GM23338 (cell line): ENCODE measurements at regions not wholly inside any gene's neighbourhood (a gene's known extent, or its start where the extent isn't known, plus 50 kb on each side); places are given as distances from the start of the nearest gene placed in this dataset.

Experiments used
- ATAC-seq: fragments of 200-7000 bp; cut with Tn5 transposase; 3 replicates; pipeline ENCODE4 v1.9.1; 2020
- DNase-seq: peaks from one replicate; pipeline ENCODE4 v3.0.0-alpha.2; 2015; ENCODE audit warnings: low spot score
- H2AFZ ChIP-seq: fragments of 200-600 bp; sonication (generic); 2 replicates; pipeline ENCODE4 v1.8.0; 2016; ENCODE audit warnings: antibody characterized with exemption, mild to moderate bottlenecking, moderate library complexity
- H3F3A ChIP-seq: fragments of 200-600 bp; sonication (generic); replicated peaks from 2 replicates; pipeline ENCODE4 v1.8.0; 2017; ENCODE audit warnings: antibody characterized with exemption, mixed run types, low read depth
- H3K27ac ChIP-seq: fragments of 200-600 bp; sonication (generic); 2 replicates; pipeline ENCODE4 v1.6.1; 2016; ENCODE audit warnings: low read depth
- H3K27me3 ChIP-seq: fragments of 200-600 bp; sonication (generic); 2 replicates; pipeline ENCODE4 v1.8.0; 2016; ENCODE audit warnings: mild to moderate bottlenecking, mixed run types, moderate library complexity; ENCODE audit not compliant: insufficient read depth
- H3K36me3 ChIP-seq: fragments of 200-600 bp; sonication (generic); 2 replicates; pipeline ENCODE4 v1.8.0; 2016; ENCODE audit warnings: mild to moderate bottlenecking; ENCODE audit not compliant: insufficient read depth
- H3K4me1 ChIP-seq: fragments of 200-600 bp; sonication (generic); 2 replicates; pipeline ENCODE4 v1.8.0; 2016; ENCODE audit warnings: mild to moderate bottlenecking, moderate library complexity; ENCODE audit not compliant: insufficient read depth
- H3K4me2 ChIP-seq: fragments of 200-600 bp; sonication (generic); 2 replicates; pipeline ENCODE4 v1.7.1; 2017; ENCODE audit warnings: mixed run types
- H3K4me3 ChIP-seq: fragments of 200-600 bp; sonication (generic); 2 replicates; pipeline ENCODE4 v1.6.1; 2016; ENCODE audit warnings: mixed run types
- H3K79me2 ChIP-seq: fragments of 200-600 bp; sonication (generic); replicated peaks from 2 replicates; pipeline ENCODE4 v1.8.0; 2017; ENCODE audit warnings: mild to moderate bottlenecking; ENCODE audit not compliant: insufficient read depth
- H3K9me2 ChIP-seq: fragments of 200-600 bp; sonication (generic); 2 replicates; pipeline ENCODE4 v1.8.0; 2017; ENCODE audit not compliant: insufficient read depth
- H4K20me1 ChIP-seq: fragments of 200-600 bp; sonication (generic); replicated peaks from 2 replicates; pipeline ENCODE4 v1.8.0; 2017; ENCODE audit warnings: mild to moderate bottlenecking; ENCODE audit not compliant: insufficient read depth
- H3K27ac Mint-ChIP-seq: 2 replicates; pipeline ENCODE4 v1.8.0; 2020; ENCODE audit warnings: inconsistent platforms, mild to moderate bottlenecking, moderate library complexity, mixed read lengths
- H3K27me3 Mint-ChIP-seq: 3 replicates; pipeline ENCODE4 v1.8.0; 2022; ENCODE audit warnings: low read depth, mild to moderate bottlenecking, moderate library complexity, mixed read lengths, inconsistent platforms; ENCODE audit not compliant: insufficient read depth, poor library complexity
- H3K36me3 Mint-ChIP-seq: 3 replicates; pipeline ENCODE4 v1.8.0; 2021; ENCODE audit warnings: low read depth, mild to moderate bottlenecking, inconsistent platforms, moderate library complexity, mixed read lengths
- H3K4me1 Mint-ChIP-seq: 3 replicates; pipeline ENCODE4 v1.8.0; 2020; ENCODE audit warnings: mild to moderate bottlenecking, inconsistent platforms, mixed read lengths
- H3K4me3 Mint-ChIP-seq: 3 replicates; pipeline ENCODE4 v1.8.0; 2021; ENCODE audit warnings: moderate library complexity, mild to moderate bottlenecking, inconsistent platforms, mixed read lengths
- H3K9me3 Mint-ChIP-seq: 3 replicates; pipeline ENCODE4 v1.8.0; 2020; ENCODE audit warnings: moderate library complexity, mild to moderate bottlenecking, inconsistent platforms, mixed read lengths
- CREB1 ChIP-seq: fragments of 250-450 bp; sonication (Bioruptor Pico); IDR thresholded peaks from 2 replicates; pipeline ENCODE4 v1.5.0; 2020; ENCODE audit warnings: low read depth, mild to moderate bottlenecking, moderate library complexity
- CTCF ChIP-seq, 2 experiments: fragments of 200-600 bp in 1 of 2; sonication (generic) in 1 of 2; conservative IDR thresholded peaks; 2 replicates each; pipeline versions ENCODE4 v1.5.1 to v1.6.1; 2016 to 2017; ENCODE audit warnings: antibody characterized with exemption in 2 of 2, low read depth in 2 of 2, mild to moderate bottlenecking in 2 of 2, moderate library complexity in 1 of 2
- EZH2 ChIP-seq: fragments of 200-600 bp; sonication (generic); IDR thresholded peaks from one replicate; pipeline ENCODE4 v1.8.0; 2017; ENCODE audit warnings: antibody characterized with exemption, mild to moderate bottlenecking, low read depth; ENCODE audit not compliant: unreplicated experiment
- EZH2phosphoT487 ChIP-seq: fragments of 200-600 bp; sonication (generic); IDR thresholded peaks from one replicate; pipeline ENCODE4 v1.8.1; 2018; ENCODE audit warnings: antibody characterized with exemption; ENCODE audit not compliant: unreplicated experiment
- JUNB ChIP-seq: IDR thresholded peaks from one replicate; pipeline ENCODE4 v1.6.1; 2016; ENCODE audit warnings: antibody characterized with exemption; ENCODE audit not compliant: unreplicated experiment
- NANOG ChIP-seq: IDR thresholded peaks from 2 replicates; pipeline ENCODE4 v1.6.1; 2016; ENCODE audit warnings: antibody characterized with exemption, borderline replicate concordance
- ZNF114 ChIP-seq: fragments of 250-450 bp; sonication (Bioruptor Pico); IDR thresholded peaks from 2 replicates; pipeline ENCODE4 v1.5.0; 2020; ENCODE audit warnings: mild to moderate bottlenecking, moderate library complexity
- ZNF462 ChIP-seq: fragments of 250-450 bp; sonication (Bioruptor Pico); IDR thresholded peaks from 2 replicates; pipeline ENCODE4 v1.5.0; 2020; ENCODE audit warnings: mild to moderate bottlenecking, moderate library complexity
- TF ChIP-seq, protein P1 (sequence below): IDR thresholded peaks from one replicate; pipeline ENCODE4 v1.6.1; 2018; ENCODE audit warnings: antibody characterized with exemption; ENCODE audit not compliant: unreplicated experiment

- TF ChIP-seq ZNF462 (CRISPR knock-in tag): no peak
- no peak for TF ChIP-seq EZH2
- TF ChIP-seq CREB1: no peak
- no peak for TF ChIP-seq EZH2phosphoT487
- no peak for TF ChIP-seq JUNB
- TF ChIP-seq, protein P1, sequence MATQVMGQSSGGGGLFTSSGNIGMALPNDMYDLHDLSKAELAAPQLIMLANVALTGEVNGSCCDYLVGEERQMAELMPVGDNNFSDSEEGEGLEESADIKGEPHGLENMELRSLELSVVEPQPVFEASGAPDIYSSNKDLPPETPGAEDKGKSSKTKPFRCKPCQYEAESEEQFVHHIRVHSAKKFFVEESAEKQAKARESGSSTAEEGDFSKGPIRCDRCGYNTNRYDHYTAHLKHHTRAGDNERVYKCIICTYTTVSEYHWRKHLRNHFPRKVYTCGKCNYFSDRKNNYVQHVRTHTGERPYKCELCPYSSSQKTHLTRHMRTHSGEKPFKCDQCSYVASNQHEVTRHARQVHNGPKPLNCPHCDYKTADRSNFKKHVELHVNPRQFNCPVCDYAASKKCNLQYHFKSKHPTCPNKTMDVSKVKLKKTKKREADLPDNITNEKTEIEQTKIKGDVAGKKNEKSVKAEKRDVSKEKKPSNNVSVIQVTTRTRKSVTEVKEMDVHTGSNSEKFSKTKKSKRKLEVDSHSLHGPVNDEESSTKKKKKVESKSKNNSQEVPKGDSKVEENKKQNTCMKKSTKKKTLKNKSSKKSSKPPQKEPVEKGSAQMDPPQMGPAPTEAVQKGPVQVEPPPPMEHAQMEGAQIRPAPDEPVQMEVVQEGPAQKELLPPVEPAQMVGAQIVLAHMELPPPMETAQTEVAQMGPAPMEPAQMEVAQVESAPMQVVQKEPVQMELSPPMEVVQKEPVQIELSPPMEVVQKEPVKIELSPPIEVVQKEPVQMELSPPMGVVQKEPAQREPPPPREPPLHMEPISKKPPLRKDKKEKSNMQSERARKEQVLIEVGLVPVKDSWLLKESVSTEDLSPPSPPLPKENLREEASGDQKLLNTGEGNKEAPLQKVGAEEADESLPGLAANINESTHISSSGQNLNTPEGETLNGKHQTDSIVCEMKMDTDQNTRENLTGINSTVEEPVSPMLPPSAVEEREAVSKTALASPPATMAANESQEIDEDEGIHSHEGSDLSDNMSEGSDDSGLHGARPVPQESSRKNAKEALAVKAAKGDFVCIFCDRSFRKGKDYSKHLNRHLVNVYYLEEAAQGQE: no peak
These were observed 161.2 kb upstream of the NFIA start (continued) for GRCh38 chr1:60921175-60921574.

GRCh38 chr1:60920561-60920960 is 161.8 kb upstream of the NFIA start:
- H3F3A ChIP-seq: no peaks in the 10 kb centered on the region
- H4K20me1 ChIP-seq: no peaks in the 10 kb centered on the region
- H2AFZ ChIP-seq: no peak overlapping the region
- H3K9me2 ChIP-seq: no peaks in the 10 kb centered on the region
- H3K4me3 Mint-ChIP-seq: no peak overlapping the region
- no peak overlapping the region for H3K4me3 ChIP-seq
- ATAC-seq: no peak; the same call in 2 of the 3 replicates
- no peaks in the 10 kb centered on the region for H3K79me2 ChIP-seq
- no peaks in the 10 kb centered on the region; the same call in 1 of the 2 replicates for H3K4me1 ChIP-seq
- H3K27ac ChIP-seq: no peak overlapping the region
- no peaks in the 10 kb centered on the region for H3K36me3 ChIP-seq
- no peak for DNase-seq
- H3K27me3 Mint-ChIP-seq: no peaks in the 10 kb centered on the region
- H3K36me3 Mint-ChIP-seq: no peaks in the 10 kb centered on the region
- no peak overlapping the region for H3K4me2 ChIP-seq
- H3K27me3 ChIP-seq: no peaks in the 10 kb centered on the region
- no peak for TF ChIP-seq EZH2phosphoT487
- no peak for TF ChIP-seq EZH2
- TF ChIP-seq NANOG: no peak
- TF ChIP-seq, protein P1: no peak
- TF ChIP-seq ZNF114: no peak
- TF ChIP-seq CTCF (conservative IDR thresholded peaks at IDR 0.05; ENCODE audit: low read depth in 2 of 2): no peak
- no peaks in the 10 kb centered on the region for H3K9me3 Mint-ChIP-seq
- peaks cover 15% of the 10 kb centered on the region for H3K4me1 Mint-ChIP-seq
- no peak overlapping the region for H3K27ac Mint-ChIP-seq
